ENCODE measurements at regions not wholly inside any gene's neighbourhood (a gene's known extent, or its start where the extent isn't known, plus 50 kb on each side); places are given as distances from the start of the nearest gene placed in this dataset.

GRCh38 chr14:53896726-53897125 lies 59.9 kb downstream of the BMP4 start:
- DNase-seq = no peak

- DNase-seq = no peak
These were observed 62.2 kb downstream of the BMP4 start for GRCh38 chr14:53894456-53894855.

GRCh38 chr14:53893374-53893773 lies 63.3 kb downstream of the BMP4 start:
- no peak for DNase-seq

GRCh38 chr14:53890611-53891101 lies 66.0 kb downstream of the BMP4 start:
- no peak for DNase-seq

GRCh38 chr14:53888535-53889386 lies 67.9 kb downstream of the BMP4 start:
- DNase-seq = no peak

GRCh38 chr14:53885136-53885640 lies 71.4 kb downstream of the BMP4 start:
- no peak for DNase-seq

GRCh38 chr14:53884601-53885000 lies 72.0 kb downstream of the BMP4 start:
- no peak for DNase-seq

- no peak for DNase-seq
These were observed 72.9 kb downstream of the BMP4 start for GRCh38 chr14:53883739-53884138.

GRCh38 chr14:53882684-53883083 lies 73.9 kb downstream of the BMP4 start:
- DNase-seq = no peak

GRCh38 chr14:53881921-53882320 lies 74.7 kb downstream of the BMP4 start:
- DNase-seq = no peak

GRCh38 chr14:53881161-53881871 lies 75.3 kb downstream of the BMP4 start:
- DNase-seq = no peak

- DNase-seq = no peak
These were observed 75.9 kb downstream of the BMP4 start for GRCh38 chr14:53880761-53881160.

GRCh38 chr14:53879747-53880146 lies 76.9 kb downstream of the BMP4 start:
- DNase-seq = no peak

- no peak for DNase-seq
These were observed 77.5 kb downstream of the BMP4 start for GRCh38 chr14:53879022-53879686.

GRCh38 chr14:53875324-53875897 lies 81.2 kb downstream of the BMP4 start:
- no peak for DNase-seq

- DNase-seq = no peak
These were observed 81.9 kb downstream of the BMP4 start for GRCh38 chr14:53874704-53875103.

- DNase-seq = no peak
These were observed 83.9 kb downstream of the BMP4 start for GRCh38 chr14:53872681-53873089.

GRCh38 chr14:53871951-53872350 lies 84.7 kb downstream of the BMP4 start:
- DNase-seq = no peak

- no peak for DNase-seq
These were observed 85.6 kb downstream of the BMP4 start for GRCh38 chr14:53871011-53871410.

GRCh38 chr14:53865711-53866110 lies 90.9 kb downstream of the BMP4 start:
- DNase-seq = no peak

- no peak for DNase-seq
These were observed 94.8 kb downstream of the BMP4 start for GRCh38 chr14:53861781-53862180.

- DNase-seq = no peak
These were observed 98.3 kb downstream of the BMP4 start for GRCh38 chr14:53858345-53858684.

Measured in right kidney (tissue), 1 donor.